WERI-Rb-1 (cell line): ENCODE measurements at regions not wholly inside any gene's neighbourhood (a gene's known extent, or its start where the extent isn't known, plus 50 kb on each side); places are given as distances from the start of the nearest gene placed in this dataset.

ENCODE experiments used
- DNase-seq: peaks from one replicate; pipeline ENCODE4 v3.0.0-alpha.2; 2020
- H3K27ac ChIP-seq: fragments of 250-450 bp; sonication (Bioruptor Pico); 2 replicates; pipeline ENCODE4 v1.5.1; 2020; ENCODE audit warnings: mild to moderate bottlenecking, moderate library complexity
- H3K27me3 ChIP-seq: fragments of 250-450 bp; sonication (Bioruptor Pico); 2 replicates; pipeline ENCODE4 v1.5.1; 2021; ENCODE audit warnings: mild to moderate bottlenecking, low read depth, moderate library complexity; ENCODE audit not compliant: insufficient read depth, severe bottlenecking
- H3K36me3 ChIP-seq: fragments of 250-450 bp; sonication (Bioruptor Pico); 2 replicates; pipeline ENCODE4 v1.5.1; 2020; ENCODE audit warnings: mild to moderate bottlenecking, moderate library complexity
- H3K4me3 ChIP-seq: 2 replicates; pipeline ENCODE4 v1.5.1; 2011; ENCODE audit warnings: low read depth, mild to moderate bottlenecking, control low read depth, low read length
- H3K9me3 ChIP-seq: fragments of 250-450 bp; sonication (Bioruptor Pico); 2 replicates; pipeline ENCODE4 v1.5.1; 2021; ENCODE audit warnings: mild to moderate bottlenecking, moderate library complexity; ENCODE audit not compliant: severe bottlenecking
- CTCF ChIP-seq: IDR thresholded peaks from 2 replicates; pipeline ENCODE4 v1.5.1; 2011; ENCODE audit warnings: low read depth, mild to moderate bottlenecking, control low read depth, inconsistent platforms, low read length

GRCh38 chr5:124550731-124551130, 195.7 kb downstream of the ZNF608 start:
- no peak overlapping the region for H3K4me3 ChIP-seq
- H3K27ac ChIP-seq: no peak overlapping the region
- no peaks in the 10 kb centered on the region for H3K27me3 ChIP-seq
- H3K36me3 ChIP-seq: no peaks in the 10 kb centered on the region
- TF ChIP-seq CTCF: no peak
- DNase-seq: no peak
- no peaks in the 10 kb centered on the region for H3K9me3 ChIP-seq

DNA sequence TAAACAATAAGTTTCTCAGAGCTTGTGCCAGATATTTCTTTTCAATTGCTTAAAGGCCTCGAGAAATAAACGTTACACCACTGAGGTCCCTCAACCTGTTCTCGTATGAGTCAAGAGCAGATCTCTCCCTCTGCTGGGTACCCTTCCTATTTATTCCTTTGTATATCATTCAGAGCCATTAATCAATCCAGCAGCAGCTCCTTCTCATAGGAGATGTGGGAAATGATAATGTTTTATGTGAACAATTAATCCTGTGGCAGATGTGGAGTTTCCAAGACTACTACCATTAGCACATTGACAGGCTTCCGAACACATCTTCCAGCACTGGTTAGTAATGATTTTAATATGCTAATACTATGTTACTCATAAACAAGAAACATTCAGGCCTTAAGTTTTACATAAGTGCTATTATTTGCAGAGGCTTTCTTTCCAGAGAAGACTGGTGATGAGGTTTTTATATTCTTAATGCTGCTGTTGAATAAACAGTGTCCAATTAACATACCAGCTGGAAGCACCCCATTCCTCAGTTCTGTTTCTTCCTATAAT, 196.5 kb downstream of the ZNF608 start:
- Histone ChIP-seq H3K4me3 (no peak overlapping the region), H3K36me3 (no peaks in the 10 kb centered on the region), H3K27ac (no peak overlapping the region), H3K9me3 (no peaks in the 10 kb centered on the region), H3K27me3 (no peaks in the 10 kb centered on the region)
- no peak for TF ChIP-seq CTCF
- no peak for DNase-seq

GRCh38 chr5:124546643-124547042, 199.8 kb downstream of the ZNF608 start:
- TF ChIP-seq CTCF: no peak
- Histone ChIP-seq H3K36me3 (no peaks in the 10 kb centered on the region), H3K9me3 (no peaks in the 10 kb centered on the region), H3K27me3 (no peaks in the 10 kb centered on the region), H3K27ac (no peak overlapping the region), H3K4me3 (no peak overlapping the region)
- DNase-seq: no peak

DNA sequence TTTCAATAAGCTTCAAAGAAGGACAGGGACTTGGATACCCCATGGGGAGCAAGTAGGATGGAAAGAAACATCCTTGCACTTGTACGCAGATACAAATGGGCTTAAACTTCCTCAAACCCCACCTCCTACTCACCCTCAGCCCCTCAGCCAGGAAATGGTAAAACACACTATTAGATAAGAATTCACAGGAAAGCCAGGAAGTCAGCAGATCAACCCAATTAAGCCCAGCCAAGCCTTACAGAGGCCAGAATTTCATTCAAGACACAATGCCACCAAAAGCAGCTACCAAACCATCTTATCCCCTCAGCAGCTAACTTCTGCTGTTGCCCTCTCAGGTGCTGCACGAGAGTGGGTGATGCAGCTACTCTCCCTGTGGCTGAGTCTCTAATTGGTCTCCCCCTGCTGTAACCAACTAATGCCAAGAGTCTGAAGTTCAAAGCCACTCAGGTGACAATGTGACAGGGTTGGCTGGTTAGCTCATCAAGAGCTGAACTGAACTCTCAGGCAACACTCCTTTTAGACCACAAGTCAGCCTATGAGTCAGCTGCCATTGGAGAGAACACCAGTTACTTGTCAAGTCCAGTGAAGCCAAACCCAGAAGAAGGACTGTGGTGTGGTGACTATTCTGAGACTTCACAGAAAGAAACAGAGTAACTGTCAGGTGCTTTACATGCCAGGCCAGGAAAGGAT, 201.9 kb downstream of the ZNF608 start:
- H3K4me3 ChIP-seq: no peak overlapping the region
- no peak for DNase-seq
- H3K9me3 ChIP-seq: no peaks in the 10 kb centered on the region
- no peaks in the 10 kb centered on the region for H3K36me3 ChIP-seq
- H3K27ac ChIP-seq: no peak overlapping the region
- H3K27me3 ChIP-seq: no peaks in the 10 kb centered on the region
- TF ChIP-seq CTCF: no peak

DNA sequence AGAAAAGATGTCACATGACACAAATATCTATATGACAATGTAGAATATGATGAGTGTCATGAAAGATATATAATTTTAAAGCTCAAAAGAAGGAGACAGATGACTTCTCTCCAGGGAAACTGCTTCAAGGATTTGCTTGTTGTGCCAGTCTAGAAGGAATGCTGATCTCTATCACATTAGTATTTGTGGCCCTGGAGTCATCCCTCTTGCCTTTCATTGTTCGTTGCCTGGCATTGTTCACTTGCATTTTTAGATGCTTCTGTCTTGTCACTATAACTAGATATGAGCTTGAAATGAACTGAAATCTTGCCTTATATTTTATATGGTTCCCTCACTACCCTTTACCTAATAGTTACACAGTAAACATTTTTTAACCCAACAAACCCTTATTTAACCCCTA, 207.5 kb downstream of the ZNF608 start:
- Histone ChIP-seq H3K4me3 (no peak overlapping the region), H3K27ac (no peak overlapping the region), H3K27me3 (no peaks in the 10 kb centered on the region), H3K9me3 (no peaks in the 10 kb centered on the region), H3K36me3 (no peaks in the 10 kb centered on the region)
- DNase-seq: no peak
- no peak for TF ChIP-seq CTCF

- no peak for DNase-seq
Observed at GRCh38 chr5:124538191-124538590, 208.2 kb downstream of the ZNF608 start.

More at GRCh38 chr5:124538191-124538590, 208.2 kb downstream of the ZNF608 start:
- no peak for TF ChIP-seq CTCF
- no peak overlapping the region for H3K4me3 ChIP-seq
- no peaks in the 10 kb centered on the region for H3K27me3 ChIP-seq
- H3K36me3 ChIP-seq: no peaks in the 10 kb centered on the region
- no peaks in the 10 kb centered on the region for H3K9me3 ChIP-seq
- H3K27ac ChIP-seq: no peak overlapping the region
